Liver (tissue), 8 donors: ENCODE measurements at regions not wholly inside any gene's neighbourhood (a gene's known extent, or its start where the extent isn't known, plus 50 kb on each side); places are given as distances from the start of the nearest gene placed in this dataset.

Experiments
- DNase-seq: peaks from one replicate; pipeline ENCODE4 v3.0.0-alpha.2; 2017; ENCODE audit warnings: low spot score
- H3K27ac ChIP-seq, 2 donors: one replicate each; pipeline ENCODE4 v1.7.0; 2013; ENCODE audit warnings: inconsistent platforms in 2 of 2, low read length in 2 of 2, control low read depth in 1 of 2, low read depth in 1 of 2, mild to moderate bottlenecking in 1 of 2
- H3K27me3 ChIP-seq, 4 donors: one replicate each; pipeline versions ENCODE4 v1.6.1 to v1.7.0; 2013; ENCODE audit warnings: low read length in 3 of 4, inconsistent platforms in 1 of 4, mild to moderate bottlenecking in 1 of 4, moderate library complexity in 1 of 4; ENCODE audit not compliant: control insufficient read depth in 4 of 4, insufficient read depth in 4 of 4
- H3K36me3 ChIP-seq, 4 donors: one replicate each; pipeline versions ENCODE4 v1.6.1 to v1.7.0; 2013; ENCODE audit warnings: low read length in 3 of 4, mild to moderate bottlenecking in 3 of 4, low read depth in 1 of 4, moderate library complexity in 1 of 4; ENCODE audit not compliant: control insufficient read depth in 4 of 4, insufficient read depth in 3 of 4
- H3K4me1 ChIP-seq, 4 donors: one replicate each; pipeline versions ENCODE4 v1.6.1 to v1.7.0; 2013; ENCODE audit warnings: low read length in 3 of 4, mild to moderate bottlenecking in 3 of 4, moderate library complexity in 1 of 4; ENCODE audit not compliant: control insufficient read depth in 4 of 4, insufficient read depth in 4 of 4
- H3K4me3 ChIP-seq, 3 donors: one replicate each; pipeline versions ENCODE4 v1.6.1 to v1.7.0; 2013; ENCODE audit warnings: low read length in 3 of 3, control low read depth in 1 of 3, low read depth in 1 of 3, mild to moderate bottlenecking in 1 of 3
- H3K9ac ChIP-seq, 2 donors: one replicate each; pipeline ENCODE4 v1.7.0; 2013; ENCODE audit warnings: low read length in 2 of 2, mild to moderate bottlenecking in 2 of 2, moderate library complexity in 2 of 2, control low read depth in 1 of 2, low read depth in 1 of 2
- H3K9me3 ChIP-seq, 4 donors: one replicate each; pipeline versions ENCODE4 v1.6.1 to v1.7.0; 2013; ENCODE audit warnings: low read length in 3 of 4; ENCODE audit not compliant: control insufficient read depth in 4 of 4
- CTCF ChIP-seq: fragments of 150-350 bp; IDR thresholded peaks from 2 replicates; pipeline ENCODE4 v1.5.1; 2017; ENCODE audit warnings: improper control_type of control experiment, low read depth, low read length; ENCODE audit not compliant: missing input control
- EGR1 ChIP-seq, 2 donors: IDR thresholded peaks; 2 replicates each; pipeline ENCODE4 v1.6.1; 2016 to 2018; ENCODE audit warnings: antibody characterized with exemption in 2 of 2, low read depth in 2 of 2
- FOXA1 ChIP-seq: IDR thresholded peaks from 2 replicates; pipeline ENCODE4 v1.6.1; 2016; ENCODE audit warnings: antibody characterized with exemption
- FOXA2 ChIP-seq: IDR thresholded peaks from 2 replicates; pipeline ENCODE4 v1.6.1; 2016; ENCODE audit warnings: antibody characterized with exemption
- HNF4A ChIP-seq, 2 donors: conservative IDR thresholded peaks; 2 replicates each; pipeline ENCODE4 v1.6.1; 2016; ENCODE audit warnings: antibody characterized with exemption in 2 of 2, mild to moderate bottlenecking in 2 of 2
- JUND ChIP-seq, 2 donors: IDR thresholded peaks; 2 replicates each; pipeline ENCODE4 v1.6.1; 2016; ENCODE audit warnings: antibody characterized with exemption in 2 of 2
- MAX ChIP-seq: IDR thresholded peaks from 2 replicates; pipeline ENCODE4 v1.6.1; 2016; ENCODE audit warnings: antibody characterized with exemption
- NR2F2 ChIP-seq: IDR thresholded peaks from 2 replicates; pipeline ENCODE4 v1.6.1; 2016; ENCODE audit warnings: antibody characterized with exemption
- RAD21 ChIP-seq, 2 donors: IDR thresholded peaks; 2 replicates each; pipeline ENCODE4 v1.6.1; 2016; ENCODE audit warnings: antibody characterized with exemption in 2 of 2, mild to moderate bottlenecking in 2 of 2
- REST ChIP-seq: IDR thresholded peaks from 2 replicates; pipeline ENCODE4 v1.6.1; 2016; ENCODE audit warnings: antibody characterized with exemption, mild to moderate bottlenecking
- RXRA ChIP-seq, 2 donors: IDR thresholded peaks; 2 replicates each; pipeline ENCODE4 v1.6.1; 2017 to 2018; ENCODE audit warnings: antibody characterized with exemption in 2 of 2, mild to moderate bottlenecking in 1 of 2
- SP1 ChIP-seq: IDR thresholded peaks from 2 replicates; pipeline ENCODE4 v1.6.1; 2018; ENCODE audit warnings: antibody characterized with exemption, mild to moderate bottlenecking
- TAF1 ChIP-seq: conservative IDR thresholded peaks from 2 replicates; pipeline ENCODE4 v1.6.1; 2016; ENCODE audit warnings: antibody characterized with exemption, mild to moderate bottlenecking
- YY1 ChIP-seq: IDR thresholded peaks from 2 replicates; pipeline ENCODE4 v1.6.1; 2016; ENCODE audit warnings: antibody characterized with exemption, mild to moderate bottlenecking
- ZBTB33 ChIP-seq: IDR thresholded peaks from 2 replicates; pipeline ENCODE4 v1.6.1; 2016; ENCODE audit warnings: antibody characterized with exemption
- WGBS: extraction: QIAGEN DNeasy Blood & Tissue Kit; methylation state at CpG from one replicate; pipeline ENCODE4 v1.1.7; 2013; 5-methylcytosine and 5-hydroxymethylcytosine counted together
- donor health status: healthy.
- donor health status: healthy.
- donor health status: healthy.
- donor health status: healthy.
- donor health status: healthy.

GRCh38 chr9:79312686-79313421 is 258.9 kb upstream of the TLE4 start:
- no peak for TF ChIP-seq RXRA (IDR thresholded peaks at IDR 0.05)
- TF ChIP-seq REST = no peak
- no peak for TF ChIP-seq NR2F2
- DNase-seq = no peak
- H3K27me3 ChIP-seq = no peaks in the 10 kb centered on the region
- H3K9ac ChIP-seq = no peak overlapping the region
- H3K9me3 ChIP-seq = no peaks in the 10 kb centered on the region
- H3K36me3 ChIP-seq = no peaks in the 10 kb centered on the region
- H3K4me1 ChIP-seq = no peaks in the 10 kb centered on the region
- H3K4me3 ChIP-seq = no peak overlapping the region
- 77% methylated on average over 13 of the region's 13 CpGs for WGBS
- H3K27ac ChIP-seq = no peak overlapping the region

GRCh38 chr9:79325501-79325900 is 246.3 kb upstream of the TLE4 start:
- Histone ChIP-seq H3K27me3 (no peaks in the 10 kb centered on the region), H3K4me1 (no peaks in the 10 kb centered on the region), H3K36me3 (no peaks in the 10 kb centered on the region), H3K4me3 (no peak overlapping the region), H3K9ac (no peak overlapping the region), H3K9me3 (peaks cover 0 to 2% (median 0%) of the 10 kb centered on the region in 4 donors), H3K27ac (no peak overlapping the region)
- no peak for TF ChIP-seq ZBTB33
- DNase-seq = no peak
- WGBS = 80% methylated on average over 3 of the region's 3 CpGs

GRCh38 chr9:79329861-79330260 is 241.9 kb upstream of the TLE4 start:
- no peak overlapping the region for H3K27ac ChIP-seq
- no peak overlapping the region for H3K4me3 ChIP-seq
- 87% methylated on average over 1 of the region's 1 CpG for WGBS
- peaks cover 0 to 2% (median 0%) of the 10 kb centered on the region in 4 donors for H3K9me3 ChIP-seq
- TF ChIP-seq JUND (IDR thresholded peaks at IDR 0.05) (no peak), EGR1 (IDR thresholded peaks at IDR 0.05; ENCODE audit: low read depth in 2 of 2) (no peak), MAX (no peak), YY1 (no peak), FOXA1 (no peak), FOXA2 (no peak), RAD21 (IDR thresholded peaks at IDR 0.05) (no peak), SP1 (no peak), TAF1 (no peak), HNF4A (conservative IDR thresholded peaks at IDR 0.05) (no peak), CTCF (no peak), NR2F2 (no peak), ZBTB33 (no peak)
- no peaks in the 10 kb centered on the region for H3K27me3 ChIP-seq
- DNase-seq = no peak
- no peaks in the 10 kb centered on the region for H3K4me1 ChIP-seq
- H3K9ac ChIP-seq = no peak overlapping the region
- no peaks in the 10 kb centered on the region for H3K36me3 ChIP-seq
